ENCODE measurements at regions not wholly inside any gene's neighbourhood (a gene's known extent, or its start where the extent isn't known, plus 50 kb on each side); places are given as distances from the start of the nearest gene placed in this dataset.

- Mint-ChIP-seq H3K9me3 (peaks cover 6% of the 10 kb centered on the region), H3K27me3 (no peaks in the 10 kb centered on the region), H3K36me3 (peaks cover 2% of the 10 kb centered on the region), H3K4me1 (no peaks in the 10 kb centered on the region), H3K27ac (no peak overlapping the region), H3K4me3 (no peak overlapping the region)
- DNase-seq: no peak
Observed at GRCh38 chr2:52144590-52144989, 1112.7 kb upstream of the NRXN1 start.

DNA sequence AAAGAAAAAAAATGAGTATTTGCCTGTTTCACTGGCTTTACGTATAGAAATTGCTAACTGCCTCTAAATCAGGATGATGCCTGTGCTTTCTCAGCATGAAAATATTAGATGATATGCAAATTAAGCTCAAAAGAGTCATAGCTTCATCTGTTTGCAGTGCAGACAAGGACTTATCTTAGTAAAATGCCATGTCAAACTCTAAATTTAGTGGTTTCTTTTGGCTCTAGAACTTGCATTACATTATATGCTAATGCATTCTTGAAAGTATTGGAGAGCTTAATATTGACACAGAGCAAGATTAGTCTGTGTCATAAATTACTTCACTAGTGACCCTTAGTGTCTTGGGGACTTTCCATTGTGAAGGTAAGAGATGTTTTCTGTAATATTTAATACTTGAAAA is 1109.1 kb upstream of the NRXN1 start:
- no peaks in the 10 kb centered on the region for H3K4me1 Mint-ChIP-seq
- H3K4me3 Mint-ChIP-seq: no peak overlapping the region
- H3K27ac Mint-ChIP-seq: no peak overlapping the region
- no peak for DNase-seq
- H3K27me3 Mint-ChIP-seq: no peaks in the 10 kb centered on the region
- H3K9me3 Mint-ChIP-seq: peaks cover 5% of the 10 kb centered on the region
- H3K36me3 Mint-ChIP-seq: no peaks in the 10 kb centered on the region

GRCh38 chr2:52139241-52139640 is 1107.3 kb upstream of the NRXN1 start:
- no peak overlapping the region for H3K4me3 Mint-ChIP-seq
- no peaks in the 10 kb centered on the region for H3K4me1 Mint-ChIP-seq
- peaks cover 5% of the 10 kb centered on the region for H3K9me3 Mint-ChIP-seq
- no peak overlapping the region for H3K27ac Mint-ChIP-seq
- no peaks in the 10 kb centered on the region for H3K27me3 Mint-ChIP-seq
- no peaks in the 10 kb centered on the region for H3K36me3 Mint-ChIP-seq
- DNase-seq: no peak

DNA sequence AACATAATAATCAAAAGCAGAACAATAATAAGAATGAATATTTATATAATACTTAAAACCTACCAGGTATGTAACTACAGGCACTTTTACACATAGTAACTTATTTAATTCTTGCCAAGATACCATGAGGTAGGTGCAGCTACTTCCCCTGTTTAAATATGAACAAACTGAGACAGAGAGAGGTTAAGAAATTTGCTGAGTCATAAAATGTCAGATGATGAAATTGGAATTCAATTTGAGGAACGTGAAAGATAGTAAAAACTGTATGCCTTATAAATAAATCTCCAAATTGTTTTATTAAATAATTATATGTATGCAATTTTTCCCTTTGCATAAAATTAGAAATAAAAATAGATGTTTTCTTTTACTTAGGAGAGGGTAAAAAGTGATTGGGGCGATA is 1103.3 kb upstream of the NRXN1 start:
- no peak overlapping the region for H3K27ac Mint-ChIP-seq
- H3K4me1 Mint-ChIP-seq: no peaks in the 10 kb centered on the region
- no peaks in the 10 kb centered on the region for H3K27me3 Mint-ChIP-seq

GRCh38 chr2:52128081-52128480 is 1096.1 kb upstream of the NRXN1 start:
- Mint-ChIP-seq H3K9me3 (peaks cover 3% of the 10 kb centered on the region), H3K36me3 (no peaks in the 10 kb centered on the region), H3K27me3 (no peaks in the 10 kb centered on the region), H3K4me3 (no peak overlapping the region), H3K4me1 (no peaks in the 10 kb centered on the region), H3K27ac (no peak overlapping the region)
- no peak for DNase-seq

More for the DNA sequence above, 1103.3 kb upstream of the NRXN1 start:
- Mint-ChIP-seq H3K9me3 (peaks cover 5% of the 10 kb centered on the region), H3K4me3 (no peak overlapping the region), H3K36me3 (no peaks in the 10 kb centered on the region)
- DNase-seq: no peak

- peaks cover 1% of the 10 kb centered on the region for H3K9me3 Mint-ChIP-seq
Observed at GRCh38 chr2:52127527-52127926, 1095.6 kb upstream of the NRXN1 start.

GRCh38 chr2:52117299-52117698 is 1085.4 kb upstream of the NRXN1 start:
- no peaks in the 10 kb centered on the region for H3K36me3 Mint-ChIP-seq
- no peaks in the 10 kb centered on the region for H3K27me3 Mint-ChIP-seq

More at GRCh38 chr2:52127527-52127926, 1095.6 kb upstream of the NRXN1 start:
- Mint-ChIP-seq H3K36me3 (no peaks in the 10 kb centered on the region), H3K4me1 (no peaks in the 10 kb centered on the region), H3K4me3 (no peak overlapping the region), H3K27me3 (no peaks in the 10 kb centered on the region), H3K27ac (no peak overlapping the region)
- no peak for DNase-seq

DNA sequence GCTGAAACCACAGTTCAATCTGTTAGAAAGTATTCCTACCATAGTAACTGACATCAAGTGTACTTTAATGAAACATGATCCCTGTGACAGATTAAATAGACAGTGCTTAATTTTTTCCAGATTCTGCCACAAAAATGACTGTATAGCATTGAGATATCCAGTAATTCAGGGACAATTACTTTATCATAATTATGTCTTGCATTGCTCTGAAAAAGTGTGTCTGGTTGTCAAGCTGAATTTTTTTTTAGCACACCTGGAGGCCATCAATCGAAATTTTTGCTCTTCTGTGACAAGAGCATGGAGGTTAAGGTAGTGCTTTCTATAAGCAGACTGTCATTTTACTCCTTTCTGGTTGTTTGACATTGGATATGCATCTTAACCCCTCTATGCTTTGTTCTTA is 1083.8 kb upstream of the NRXN1 start:
- Mint-ChIP-seq H3K36me3 (no peaks in the 10 kb centered on the region), H3K27me3 (no peaks in the 10 kb centered on the region), H3K27ac (no peak overlapping the region), H3K4me3 (no peak overlapping the region), H3K4me1 (no peaks in the 10 kb centered on the region), H3K9me3 (peaks cover 2% of the 10 kb centered on the region)
- DNase-seq: no peak

More at GRCh38 chr2:52117299-52117698, 1085.4 kb upstream of the NRXN1 start:
- no peak overlapping the region for H3K4me3 Mint-ChIP-seq
- H3K27ac Mint-ChIP-seq: no peak overlapping the region
- H3K4me1 Mint-ChIP-seq: no peaks in the 10 kb centered on the region
- no peak for DNase-seq
- H3K9me3 Mint-ChIP-seq: no peaks in the 10 kb centered on the region

- no peaks in the 10 kb centered on the region for H3K27me3 Mint-ChIP-seq
- no peaks in the 10 kb centered on the region for H3K36me3 Mint-ChIP-seq
- no peak overlapping the region for H3K27ac Mint-ChIP-seq
- no peaks in the 10 kb centered on the region for H3K4me1 Mint-ChIP-seq
- H3K9me3 Mint-ChIP-seq: peaks cover 2% of the 10 kb centered on the region
- no peak for DNase-seq
- H3K4me3 Mint-ChIP-seq: no peak overlapping the region
Observed at GRCh38 chr2:52113338-52113737, 1081.4 kb upstream of the NRXN1 start.

DNA sequence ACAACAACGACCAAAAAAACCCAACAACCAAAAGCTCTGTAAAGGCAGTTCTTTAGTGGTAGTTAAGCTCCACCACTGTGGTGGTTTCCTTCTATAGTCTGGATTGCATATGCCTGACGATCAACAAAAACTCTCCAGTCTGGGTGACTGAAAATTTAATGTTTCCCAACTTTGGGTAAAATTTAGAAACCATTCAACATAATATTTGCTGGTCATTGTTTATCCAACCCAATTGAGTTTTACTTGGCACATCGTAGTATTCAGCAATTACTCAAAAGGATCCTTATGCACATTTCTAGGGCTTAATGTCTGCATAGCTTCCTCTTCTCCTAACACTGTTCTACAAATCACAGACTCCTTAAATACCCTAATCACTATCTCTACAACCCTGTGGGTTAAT is 1080.2 kb upstream of the NRXN1 start:
- DNase-seq: no peak
- H3K27me3 Mint-ChIP-seq: no peaks in the 10 kb centered on the region
- no peak overlapping the region for H3K27ac Mint-ChIP-seq
- H3K9me3 Mint-ChIP-seq: peaks cover 2% of the 10 kb centered on the region
- no peak overlapping the region for H3K4me3 Mint-ChIP-seq
- no peaks in the 10 kb centered on the region for H3K36me3 Mint-ChIP-seq
- no peaks in the 10 kb centered on the region for H3K4me1 Mint-ChIP-seq

DNA sequence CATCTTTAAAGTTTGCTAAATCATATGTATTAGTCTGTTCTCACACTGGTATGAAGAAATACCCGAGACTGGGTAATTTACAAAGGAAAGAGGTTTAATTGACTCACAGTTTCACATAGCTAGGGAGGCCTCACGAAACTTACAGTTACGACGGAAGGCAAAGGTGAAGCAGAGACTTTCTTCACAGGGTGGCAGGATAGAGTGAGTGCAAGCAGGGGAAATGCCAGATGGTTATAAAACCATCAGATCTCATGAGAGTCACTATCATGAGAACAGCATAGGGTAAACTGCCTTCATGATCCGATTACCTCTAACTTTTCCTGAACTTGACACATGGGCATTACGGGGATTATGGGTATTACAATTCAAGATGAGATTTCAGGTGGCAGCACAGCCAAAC is 1075.2 kb upstream of the NRXN1 start:
- no peak for DNase-seq
- peaks cover 5% of the 10 kb centered on the region for H3K9me3 Mint-ChIP-seq
- no peak overlapping the region for H3K4me3 Mint-ChIP-seq
- no peak overlapping the region for H3K27ac Mint-ChIP-seq
- no peaks in the 10 kb centered on the region for H3K27me3 Mint-ChIP-seq
- no peaks in the 10 kb centered on the region for H3K4me1 Mint-ChIP-seq
- H3K36me3 Mint-ChIP-seq: no peaks in the 10 kb centered on the region

- H3K9me3 Mint-ChIP-seq: peaks cover 4% of the 10 kb centered on the region
- no peaks in the 10 kb centered on the region for H3K36me3 Mint-ChIP-seq
- no peak overlapping the region for H3K4me3 Mint-ChIP-seq
Observed at GRCh38 chr2:52097071-52097470, 1065.1 kb upstream of the NRXN1 start.

GRCh38 chr2:52084759-52085158 is 1052.8 kb upstream of the NRXN1 start:
- DNase-seq: no peak
- H3K9me3 Mint-ChIP-seq: peaks cover 8% of the 10 kb centered on the region
- H3K27me3 Mint-ChIP-seq: no peaks in the 10 kb centered on the region
- H3K4me1 Mint-ChIP-seq: no peaks in the 10 kb centered on the region
- H3K36me3 Mint-ChIP-seq: no peaks in the 10 kb centered on the region
- H3K27ac Mint-ChIP-seq: no peak overlapping the region
- H3K4me3 Mint-ChIP-seq: no peak overlapping the region

More at GRCh38 chr2:52097071-52097470, 1065.1 kb upstream of the NRXN1 start:
- no peaks in the 10 kb centered on the region for H3K4me1 Mint-ChIP-seq
- H3K27ac Mint-ChIP-seq: no peak overlapping the region
- no peak for DNase-seq
- no peaks in the 10 kb centered on the region for H3K27me3 Mint-ChIP-seq

- no peaks in the 10 kb centered on the region for H3K4me1 Mint-ChIP-seq
Observed at GRCh38 chr2:52083214-52083613, 1051.3 kb upstream of the NRXN1 start.

GRCh38 chr2:52082646-52083045 is 1050.7 kb upstream of the NRXN1 start:
- Mint-ChIP-seq H3K27ac (no peak overlapping the region), H3K27me3 (no peaks in the 10 kb centered on the region), H3K4me3 (no peak overlapping the region), H3K9me3 (peaks cover 8% of the 10 kb centered on the region), H3K36me3 (no peaks in the 10 kb centered on the region), H3K4me1 (no peaks in the 10 kb centered on the region)
- DNase-seq: no peak

More at GRCh38 chr2:52083214-52083613, 1051.3 kb upstream of the NRXN1 start:
- Mint-ChIP-seq H3K27ac (no peak overlapping the region), H3K36me3 (no peaks in the 10 kb centered on the region), H3K4me3 (no peak overlapping the region), H3K27me3 (no peaks in the 10 kb centered on the region), H3K9me3 (peaks cover 8% of the 10 kb centered on the region)
- no peak for DNase-seq

- Mint-ChIP-seq H3K4me1 (no peaks in the 10 kb centered on the region), H3K36me3 (no peaks in the 10 kb centered on the region), H3K9me3 (peaks cover 6% of the 10 kb centered on the region), H3K4me3 (no peak overlapping the region), H3K27ac (no peak overlapping the region), H3K27me3 (no peaks in the 10 kb centered on the region)
- DNase-seq: no peak
Observed at GRCh38 chr2:52079602-52080001, 1047.7 kb upstream of the NRXN1 start.

GRCh38 chr2:52077159-52077558 is 1045.2 kb upstream of the NRXN1 start:
- no peak overlapping the region for H3K27ac Mint-ChIP-seq
- no peak overlapping the region for H3K4me3 Mint-ChIP-seq
- H3K9me3 Mint-ChIP-seq: peaks cover 6% of the 10 kb centered on the region
- no peak for DNase-seq
- H3K27me3 Mint-ChIP-seq: no peaks in the 10 kb centered on the region
- H3K4me1 Mint-ChIP-seq: no peaks in the 10 kb centered on the region
- no peaks in the 10 kb centered on the region for H3K36me3 Mint-ChIP-seq

Measured in activated naive CD8-positive, alpha-beta T cell treated with anti-CD3 and anti-CD28 coated beads for 36 hours (primary cell).